ENCODE measurements at regions not wholly inside any gene's neighbourhood (a gene's known extent, or its start where the extent isn't known, plus 50 kb on each side); places are given as distances from the start of the nearest gene placed in this dataset.

DNA sequence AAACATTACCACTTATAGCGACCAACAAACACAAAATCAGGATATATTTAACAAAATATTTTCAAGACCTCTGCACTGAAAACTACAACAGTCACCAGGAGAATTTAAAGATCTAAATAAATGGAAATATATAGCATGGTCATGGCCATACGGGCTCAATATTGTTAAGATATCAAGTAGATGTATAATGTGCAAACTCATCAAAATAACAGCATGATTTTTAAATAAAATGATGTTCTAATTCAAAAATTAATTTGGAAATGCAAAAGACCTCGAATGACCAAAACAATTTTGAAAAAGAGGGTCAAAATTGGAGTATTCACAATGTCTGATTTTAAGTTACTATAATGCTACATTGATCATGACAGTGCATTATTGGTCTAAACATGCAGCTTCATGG lies 159.1 kb upstream of the NDN start:
- no peak overlapping the region for H3K27ac ChIP-seq (ENCODE audit: low read depth, low read length, severe bottlenecking)
- 40% methylated on average over 1 of the region's 3 CpGs; no CpG with 5 or more reads in 1 of the 2 experiments for WGBS, 2 experiments (ENCODE audit: insufficient coverage in 2 of 2)
- H3K36me3 ChIP-seq (ENCODE audit: control insufficient read depth, insufficient read depth, low read length) = no peaks in the 10 kb centered on the region
- H3K9me3 ChIP-seq (ENCODE audit: control insufficient read depth, low read length) = peaks cover 6% of the 10 kb centered on the region
- no peaks in the 10 kb centered on the region for H3K4me1 ChIP-seq (ENCODE audit: control insufficient read depth, insufficient read depth, low read length, poor library complexity, severe bottlenecking)
- no peak overlapping the region for H3K4me3 ChIP-seq (ENCODE audit: extremely low read depth, insufficient read depth, low read length, poor library complexity, severe bottlenecking)

DNA sequence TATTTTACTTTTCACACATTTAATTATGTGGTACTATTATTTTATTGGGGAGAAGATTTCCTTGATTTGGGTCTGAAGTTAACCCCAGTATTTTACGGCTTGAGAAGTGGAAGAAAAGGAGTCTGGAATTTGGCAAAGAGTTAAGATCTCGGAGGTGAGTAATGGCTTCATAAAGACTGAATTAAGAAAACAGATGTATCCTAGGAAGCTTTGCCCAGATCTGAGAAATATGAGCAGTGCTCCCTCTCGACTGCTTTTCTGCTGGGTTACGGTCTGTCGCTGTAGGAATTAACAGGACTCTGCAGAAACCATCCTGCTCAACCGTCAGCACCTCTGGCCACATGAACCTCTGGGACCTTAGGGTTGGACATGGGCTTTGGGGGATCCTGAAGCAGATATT lies 163.6 kb upstream of the NDN start:
- Histone ChIP-seq H3K4me3 (ENCODE audit: extremely low read depth, insufficient read depth, low read length, poor library complexity, severe bottlenecking) (no peak overlapping the region), H3K9me3 (ENCODE audit: control insufficient read depth, low read length) (peaks cover 3% of the 10 kb centered on the region), H3K36me3 (ENCODE audit: control insufficient read depth, insufficient read depth, low read length) (no peaks in the 10 kb centered on the region), H3K4me1 (ENCODE audit: control insufficient read depth, insufficient read depth, low read length, poor library complexity, severe bottlenecking) (no peaks in the 10 kb centered on the region), H3K27ac (ENCODE audit: low read depth, low read length, severe bottlenecking) (no peak overlapping the region)
- 70 to 92% methylated on average over 6 of the region's 6 CpGs for WGBS, 2 experiments (ENCODE audit: insufficient coverage in 2 of 2)

- peaks cover 3% of the 10 kb centered on the region for H3K9me3 ChIP-seq (ENCODE audit: control insufficient read depth, low read length)
- no peaks in the 10 kb centered on the region for H3K36me3 ChIP-seq (ENCODE audit: control insufficient read depth, insufficient read depth, low read length)
- no peak overlapping the region for H3K27ac ChIP-seq (ENCODE audit: low read depth, low read length, severe bottlenecking)
- H3K4me3 ChIP-seq (ENCODE audit: extremely low read depth, insufficient read depth, low read length, poor library complexity, severe bottlenecking) = no peak overlapping the region
- 57 to 88% methylated on average over 1 of the region's 2 CpGs for WGBS, 2 experiments (ENCODE audit: insufficient coverage in 2 of 2)
- H3K4me1 ChIP-seq (ENCODE audit: control insufficient read depth, insufficient read depth, low read length, poor library complexity, severe bottlenecking) = no peaks in the 10 kb centered on the region
Measured at GRCh38 chr15:23851921-23852320, 164.8 kb upstream of the NDN start.

DNA sequence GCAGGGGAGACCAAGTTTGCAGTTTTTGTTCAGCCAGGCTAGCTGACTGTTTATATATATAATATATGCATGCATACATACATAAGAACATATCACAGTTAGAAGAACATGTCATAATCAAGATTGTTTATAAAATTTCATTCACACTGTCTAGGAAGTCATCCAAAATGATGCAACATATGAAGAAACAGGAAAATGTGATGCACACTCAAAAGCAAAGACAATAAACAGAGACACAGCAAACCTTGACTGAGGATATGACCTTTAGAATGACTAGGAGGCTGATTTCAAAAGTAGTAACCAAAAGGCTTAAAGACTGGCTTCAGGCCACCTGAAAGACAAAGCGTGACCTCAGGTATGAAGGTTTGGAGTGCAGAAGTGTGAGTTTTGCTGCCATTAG lies 166.2 kb upstream of the NDN start:
- Histone ChIP-seq H3K9me3 (ENCODE audit: control insufficient read depth, low read length) (peaks cover 5% of the 10 kb centered on the region), H3K4me1 (ENCODE audit: control insufficient read depth, insufficient read depth, low read length, poor library complexity, severe bottlenecking) (no peaks in the 10 kb centered on the region), H3K4me3 (ENCODE audit: extremely low read depth, insufficient read depth, low read length, poor library complexity, severe bottlenecking) (no peak overlapping the region), H3K36me3 (ENCODE audit: control insufficient read depth, insufficient read depth, low read length) (no peaks in the 10 kb centered on the region), H3K27ac (ENCODE audit: low read depth, low read length, severe bottlenecking) (no peak overlapping the region)
- WGBS, 2 experiments (ENCODE audit: insufficient coverage in 2 of 2) = no CpG with 5 or more reads among the region's 1 CpG

DNA sequence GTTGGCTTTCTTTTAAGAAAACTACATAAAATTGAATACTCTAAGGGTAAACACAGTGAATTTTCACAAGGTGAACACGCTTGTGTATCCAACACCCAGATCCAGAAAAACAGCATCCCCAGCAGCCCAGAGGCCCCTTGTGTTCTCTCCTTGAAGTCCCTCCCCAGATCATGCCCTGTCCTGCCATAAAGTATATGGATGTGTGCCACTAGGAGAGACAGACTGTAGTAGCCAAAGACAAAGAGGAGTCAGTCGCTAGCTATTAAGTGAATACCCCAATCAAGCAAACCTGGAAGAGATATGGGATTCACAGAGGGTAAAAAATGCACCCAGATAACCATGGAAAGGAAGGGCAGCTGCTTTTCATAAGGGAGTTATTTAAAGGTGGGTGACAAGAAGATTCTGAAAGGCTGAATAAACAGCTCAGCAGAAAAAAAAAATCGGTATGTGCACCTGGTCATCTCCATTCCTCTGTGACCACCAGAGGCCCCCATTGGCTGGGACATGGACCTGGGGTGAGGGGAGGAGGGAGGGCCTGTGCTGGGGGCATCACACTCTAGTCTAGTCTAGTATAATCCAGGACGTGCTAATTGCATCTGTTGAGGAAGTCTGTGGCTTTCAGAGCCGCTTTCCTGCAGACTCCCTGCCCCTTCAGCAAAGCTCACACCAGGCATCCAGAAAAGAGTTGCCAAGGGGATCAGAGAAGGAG lies 167.3 kb upstream of the NDN start:
- no peaks in the 10 kb centered on the region for H3K4me1 ChIP-seq (ENCODE audit: control insufficient read depth, insufficient read depth, low read length, poor library complexity, severe bottlenecking)
- H3K4me3 ChIP-seq (ENCODE audit: extremely low read depth, insufficient read depth, low read length, poor library complexity, severe bottlenecking) = no peak overlapping the region
- no peaks in the 10 kb centered on the region for H3K36me3 ChIP-seq (ENCODE audit: control insufficient read depth, insufficient read depth, low read length)
- no peak overlapping the region for H3K27ac ChIP-seq (ENCODE audit: low read depth, low read length, severe bottlenecking)
- peaks cover 5% of the 10 kb centered on the region for H3K9me3 ChIP-seq (ENCODE audit: control insufficient read depth, low read length)
- WGBS, 2 experiments (ENCODE audit: insufficient coverage in 2 of 2) = 53 to 72% methylated on average over 3 of the region's 5 CpGs

- H3K9me3 ChIP-seq (ENCODE audit: control insufficient read depth, low read length) = peaks cover 5% of the 10 kb centered on the region
- WGBS, 2 experiments (ENCODE audit: insufficient coverage in 2 of 2) = 56 to 62% methylated on average over 5 to 7 of the region's 7 CpGs
- H3K27ac ChIP-seq (ENCODE audit: low read depth, low read length, severe bottlenecking) = no peak overlapping the region
- no peaks in the 10 kb centered on the region for H3K36me3 ChIP-seq (ENCODE audit: control insufficient read depth, insufficient read depth, low read length)
- no peak overlapping the region for H3K4me3 ChIP-seq (ENCODE audit: extremely low read depth, insufficient read depth, low read length, poor library complexity, severe bottlenecking)
- H3K4me1 ChIP-seq (ENCODE audit: control insufficient read depth, insufficient read depth, low read length, poor library complexity, severe bottlenecking) = no peaks in the 10 kb centered on the region
Measured at GRCh38 chr15:23854912-23855659, 168.0 kb upstream of the NDN start.

- WGBS, 2 experiments (ENCODE audit: insufficient coverage in 2 of 2) = 86 to 92% methylated on average over 2 to 4 of the region's 4 CpGs
- H3K27ac ChIP-seq (ENCODE audit: low read depth, low read length, severe bottlenecking) = no peak overlapping the region
- no peaks in the 10 kb centered on the region for H3K36me3 ChIP-seq (ENCODE audit: control insufficient read depth, insufficient read depth, low read length)
- H3K4me1 ChIP-seq (ENCODE audit: control insufficient read depth, insufficient read depth, low read length, poor library complexity, severe bottlenecking) = no peaks in the 10 kb centered on the region
- H3K4me3 ChIP-seq (ENCODE audit: extremely low read depth, insufficient read depth, low read length, poor library complexity, severe bottlenecking) = no peak overlapping the region
- peaks cover 5% of the 10 kb centered on the region for H3K9me3 ChIP-seq (ENCODE audit: control insufficient read depth, low read length)
Measured at GRCh38 chr15:23855947-23856346, 168.8 kb upstream of the NDN start.

DNA sequence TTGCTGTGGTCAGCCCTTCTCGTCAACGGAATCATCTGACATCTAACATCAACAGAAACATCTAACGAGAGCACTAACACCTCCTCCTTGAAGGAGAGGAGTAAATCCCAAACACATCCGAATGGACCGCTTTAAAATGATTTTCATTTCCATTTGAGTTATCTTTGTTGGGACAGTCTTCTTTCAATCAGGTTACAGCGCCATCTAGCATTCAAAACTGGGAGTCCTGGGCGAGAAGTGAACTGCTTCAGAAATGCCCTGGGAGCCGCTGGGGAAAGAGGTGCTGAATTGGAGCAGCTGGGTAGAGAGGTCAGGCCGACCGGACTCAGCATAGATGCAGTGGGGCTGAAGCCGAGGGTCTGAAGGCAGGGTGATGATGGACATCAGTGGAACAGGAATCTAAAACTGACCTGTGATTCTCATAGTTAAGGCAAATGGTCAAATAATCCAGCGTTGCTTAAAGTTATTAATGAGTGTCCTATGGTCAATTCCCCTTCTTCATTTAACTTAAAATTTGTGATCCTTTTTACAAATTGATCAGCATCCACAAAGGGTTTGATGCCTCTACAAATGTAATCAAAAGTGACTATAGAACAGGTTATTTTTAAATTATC lies 170.0 kb upstream of the NDN start:
- 33 to 59% methylated on average over 6 to 10 of the region's 12 CpGs for WGBS, 2 experiments (ENCODE audit: insufficient coverage in 2 of 2)

DNA sequence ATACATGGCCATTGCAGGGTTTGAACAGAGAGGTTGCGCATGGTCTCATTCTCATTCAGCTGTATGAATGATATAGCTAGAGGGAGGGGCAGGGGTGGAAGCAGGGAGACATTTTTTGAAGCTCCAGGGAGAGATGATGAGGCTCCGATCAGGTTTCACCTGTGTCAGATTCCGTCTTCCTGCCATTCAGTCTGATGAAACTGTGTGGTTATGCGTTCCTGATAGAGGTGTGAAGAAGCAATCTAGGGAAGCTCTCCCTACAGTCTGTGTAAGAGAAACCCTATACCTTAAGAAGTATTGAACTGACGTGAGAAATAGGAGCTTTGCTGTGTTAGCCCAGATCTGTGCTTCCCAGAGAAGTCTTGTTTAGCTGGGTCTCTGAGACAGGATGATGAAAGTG lies 171.9 kb upstream of the NDN start:
- H3K36me3 ChIP-seq (ENCODE audit: control insufficient read depth, insufficient read depth, low read length) = no peaks in the 10 kb centered on the region
- H3K27ac ChIP-seq (ENCODE audit: low read depth, low read length, severe bottlenecking) = no peak overlapping the region
- 74 to 92% methylated on average over 3 to 4 of the region's 5 CpGs for WGBS, 2 experiments (ENCODE audit: insufficient coverage in 2 of 2)
- no peaks in the 10 kb centered on the region for H3K4me1 ChIP-seq (ENCODE audit: control insufficient read depth, insufficient read depth, low read length, poor library complexity, severe bottlenecking)
- peaks cover 5% of the 10 kb centered on the region for H3K9me3 ChIP-seq (ENCODE audit: control insufficient read depth, low read length)
- H3K4me3 ChIP-seq (ENCODE audit: extremely low read depth, insufficient read depth, low read length, poor library complexity, severe bottlenecking) = no peak overlapping the region

More for the DNA sequence above, 170.0 kb upstream of the NDN start:
- H3K4me1 ChIP-seq (ENCODE audit: control insufficient read depth, insufficient read depth, low read length, poor library complexity, severe bottlenecking) = no peaks in the 10 kb centered on the region
- peaks cover 5% of the 10 kb centered on the region for H3K9me3 ChIP-seq (ENCODE audit: control insufficient read depth, low read length)
- no peak overlapping the region for H3K4me3 ChIP-seq (ENCODE audit: extremely low read depth, insufficient read depth, low read length, poor library complexity, severe bottlenecking)
- H3K36me3 ChIP-seq (ENCODE audit: control insufficient read depth, insufficient read depth, low read length) = no peaks in the 10 kb centered on the region
- H3K27ac ChIP-seq (ENCODE audit: low read depth, low read length, severe bottlenecking) = no peak overlapping the region

GRCh38 chr15:23860290-23861245 lies 173.5 kb upstream of the NDN start:
- WGBS, 2 experiments (ENCODE audit: insufficient coverage in 2 of 2) = 70 to 71% methylated on average over 20 to 27 of the region's 31 CpGs
- Histone ChIP-seq H3K36me3 (ENCODE audit: control insufficient read depth, insufficient read depth, low read length) (no peaks in the 10 kb centered on the region), H3K4me1 (ENCODE audit: control insufficient read depth, insufficient read depth, low read length, poor library complexity, severe bottlenecking) (no peaks in the 10 kb centered on the region), H3K9me3 (ENCODE audit: control insufficient read depth, low read length) (peaks cover 2% of the 10 kb centered on the region), H3K4me3 (ENCODE audit: extremely low read depth, insufficient read depth, low read length, poor library complexity, severe bottlenecking) (no peak overlapping the region), H3K27ac (ENCODE audit: low read depth, low read length, severe bottlenecking) (no peak overlapping the region)

Data from mesodermal cell (in vitro differentiated cells).